Psoas muscle (tissue), 7 donors: ENCODE measurements at regions not wholly inside any gene's neighbourhood (a gene's known extent, or its start where the extent isn't known, plus 50 kb on each side); places are given as distances from the start of the nearest gene placed in this dataset.

ENCODE experiments used
- ATAC-seq, 4 donors: fragments of 200-7000 bp; cut with Tn5 transposase; one replicate each; pipeline ENCODE4 v1.9.1; 2020; ENCODE audit warnings: moderate library complexity in 3 of 4, mild to moderate bottlenecking in 2 of 4
- DNase-seq, 2 donors: peaks; one replicate each; pipeline ENCODE4 v3.0.0-alpha.2; 2020
- H3K27ac ChIP-seq: fragments of 200-600 bp; one replicate; pipeline ENCODE4 v1.8.0; 2022
- H3K27me3 ChIP-seq, 3 donors: fragments of 200-600 bp in 1 of 3; one replicate each; pipeline versions ENCODE4 v1.6.1 to v1.8.0; 2013 to 2022; ENCODE audit warnings: low read length in 2 of 3, mild to moderate bottlenecking in 2 of 3, moderate library complexity in 1 of 3; ENCODE audit not compliant: insufficient read depth in 3 of 3
- H3K36me3 ChIP-seq, 2 donors: fragments of 200-600 bp in 1 of 2; one replicate each; pipeline versions ENCODE4 v1.6.1 to v1.8.0; 2013 to 2022; ENCODE audit warnings: low read depth in 1 of 2, mild to moderate bottlenecking in 1 of 2, moderate library complexity in 1 of 2; ENCODE audit not compliant: insufficient read depth in 1 of 2
- H3K4me1 ChIP-seq: fragments of 200-600 bp; one replicate; pipeline ENCODE4 v1.8.0; 2022
- H3K4me3 ChIP-seq: fragments of 200-600 bp; one replicate; pipeline ENCODE4 v1.8.0; 2022; ENCODE audit warnings: mild to moderate bottlenecking
- H3K9me3 ChIP-seq: fragments of 200-600 bp; one replicate; pipeline ENCODE4 v1.8.0; 2022
- WGBS, 3 donors: extraction: QIAGEN DNeasy Blood & Tissue Kit; methylation state at CpG; one replicate each; pipeline versions ENCODE4 v1.1.6 to v1.1.7; 2013; 5-methylcytosine and 5-hydroxymethylcytosine counted together
- intact Hi-C, 2 donors: fragments of 100-400 bp; cut with DNase I; formaldehyde crosslinking; loops; one replicate each; pipeline versions ENCODE4 v1.11.0 to v1.14.2; 2022
- TF ChIP-seq, protein P1 (sequence below): fragments of 200-600 bp; IDR thresholded peaks from one replicate; pipeline ENCODE4 v1.8.0; 2022; ENCODE audit warnings: antibody characterized with exemption
- donor health status: healthy with polysubstance abuse.
- donor health status: DM: no; HTN: no; CAD: no; lungs with moderate emphysema.
- donor health status: Bipolar disorder and iron deficiency.
- donor health status: healthy.
- donor health status: DM: yes; HTN: yes; CAD: no.
- donor health status: DM: no; HTN: no; CAD: no.
- donor health status: DM: yes; HTN: yes; CAD: no.

DNA sequence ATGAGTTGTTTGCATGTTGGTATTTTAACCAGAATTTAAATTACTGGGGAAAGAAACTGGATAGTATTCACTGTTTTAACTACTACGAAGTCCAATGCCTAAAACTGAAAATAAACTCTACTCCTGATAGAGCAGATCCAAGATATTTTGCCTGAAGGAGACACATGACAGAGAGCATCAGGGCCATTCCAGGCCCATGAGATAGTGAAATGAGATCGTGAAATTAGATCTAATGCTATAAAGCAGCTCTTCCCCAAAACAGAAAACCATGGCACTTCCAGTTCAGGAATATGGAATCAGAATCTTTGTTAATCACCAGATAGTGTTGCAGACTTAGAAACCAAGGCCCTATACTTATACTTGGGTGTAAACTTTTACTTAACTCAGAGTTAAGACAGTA is 124.3 kb upstream of the CACNA2D1 start:
- peak overlapping the region; percentile 3 for H3K27ac ChIP-seq
- intact Hi-C loops = loop anchor here in 1 of 2 donors (5.0 kb wide), 1 partner anchor 331 kb away; no protein-coding TSS in a partner anchor
- ATAC-seq (no peak), DNase-seq (no peak)
- no peak overlapping the region for H3K4me3 ChIP-seq
- no peaks in the 10 kb centered on the region for H3K9me3 ChIP-seq
- WGBS, 3 donors = 26 to 43% (median 32%) methylated on average over 2 of the region's 2 CpGs
- peaks cover 6% of the 10 kb centered on the region for H3K4me1 ChIP-seq
- no peaks in the 10 kb centered on the region for H3K36me3 ChIP-seq
- no peaks in the 10 kb centered on the region for H3K27me3 ChIP-seq
- TF ChIP-seq, protein P1, sequence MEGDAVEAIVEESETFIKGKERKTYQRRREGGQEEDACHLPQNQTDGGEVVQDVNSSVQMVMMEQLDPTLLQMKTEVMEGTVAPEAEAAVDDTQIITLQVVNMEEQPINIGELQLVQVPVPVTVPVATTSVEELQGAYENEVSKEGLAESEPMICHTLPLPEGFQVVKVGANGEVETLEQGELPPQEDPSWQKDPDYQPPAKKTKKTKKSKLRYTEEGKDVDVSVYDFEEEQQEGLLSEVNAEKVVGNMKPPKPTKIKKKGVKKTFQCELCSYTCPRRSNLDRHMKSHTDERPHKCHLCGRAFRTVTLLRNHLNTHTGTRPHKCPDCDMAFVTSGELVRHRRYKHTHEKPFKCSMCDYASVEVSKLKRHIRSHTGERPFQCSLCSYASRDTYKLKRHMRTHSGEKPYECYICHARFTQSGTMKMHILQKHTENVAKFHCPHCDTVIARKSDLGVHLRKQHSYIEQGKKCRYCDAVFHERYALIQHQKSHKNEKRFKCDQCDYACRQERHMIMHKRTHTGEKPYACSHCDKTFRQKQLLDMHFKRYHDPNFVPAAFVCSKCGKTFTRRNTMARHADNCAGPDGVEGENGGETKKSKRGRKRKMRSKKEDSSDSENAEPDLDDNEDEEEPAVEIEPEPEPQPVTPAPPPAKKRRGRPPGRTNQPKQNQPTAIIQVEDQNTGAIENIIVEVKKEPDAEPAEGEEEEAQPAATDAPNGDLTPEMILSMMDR = no peak

DNA sequence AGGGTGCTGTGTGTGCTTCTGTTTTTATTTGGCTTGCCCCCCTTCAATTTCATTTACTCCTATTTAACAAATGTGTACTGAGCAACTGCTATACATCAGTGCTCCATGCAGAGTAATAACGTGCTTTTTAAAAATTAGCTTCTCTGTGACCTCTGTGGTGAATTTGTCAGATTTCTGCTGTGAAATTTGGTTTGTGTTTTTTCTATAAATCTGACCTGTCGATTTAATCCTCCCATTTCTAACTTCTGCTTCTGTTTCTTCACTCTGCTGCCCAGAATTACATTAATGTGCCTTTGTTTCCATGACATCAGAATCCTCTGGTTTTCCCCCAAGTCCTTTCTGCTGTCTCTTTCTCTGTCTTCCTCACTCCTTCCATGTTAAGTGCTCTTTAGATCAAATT is 123.8 kb upstream of the CACNA2D1 start:
- TF ChIP-seq, protein P1 = no peak
- 32 to 49% (median 42%) methylated on average over 2 of the region's 2 CpGs for WGBS, 3 donors
- peaks cover 6% of the 10 kb centered on the region for H3K4me1 ChIP-seq
- intact Hi-C loops = loop anchor here in 1 of 2 donors (5.0 kb wide), 1 partner anchor 330 kb away; no protein-coding TSS in a partner anchor
- H3K36me3 ChIP-seq = no peaks in the 10 kb centered on the region
- ATAC-seq = no peak
- H3K27me3 ChIP-seq = no peaks in the 10 kb centered on the region
- H3K9me3 ChIP-seq = no peaks in the 10 kb centered on the region
- no peak overlapping the region for H3K4me3 ChIP-seq
- no peak for DNase-seq
- H3K27ac ChIP-seq = peak overlapping the region; percentile 3

DNA sequence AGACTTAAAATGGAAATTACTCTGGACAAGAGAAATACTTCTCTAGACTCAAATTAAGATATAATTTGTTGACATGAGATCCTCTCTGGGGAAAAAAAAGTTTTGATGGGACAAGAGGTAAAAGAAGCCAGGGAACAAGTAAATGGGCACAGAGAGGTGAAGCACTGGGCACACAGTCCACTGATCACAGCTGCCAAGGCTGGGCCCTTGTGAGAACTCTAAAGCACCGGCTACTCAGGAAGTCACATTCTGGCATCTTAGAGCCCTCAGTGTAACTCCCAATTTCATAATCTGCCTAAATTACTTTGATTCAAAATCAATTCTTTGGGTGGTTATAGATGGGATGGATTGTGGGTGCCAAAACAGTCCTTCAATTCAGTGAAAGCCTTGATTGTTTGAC is 123.2 kb upstream of the CACNA2D1 start:
- TF ChIP-seq, protein P1 = no peak
- Histone ChIP-seq H3K4me1 (peaks cover 6% of the 10 kb centered on the region), H3K36me3 (no peaks in the 10 kb centered on the region), H3K9me3 (no peaks in the 10 kb centered on the region), H3K4me3 (no peak overlapping the region), H3K27ac (no peak overlapping the region), H3K27me3 (no peaks in the 10 kb centered on the region)
- intact Hi-C loops = loop anchor here in 1 of 2 donors (5.0 kb wide), 1 partner anchor 329 kb away; no protein-coding TSS in a partner anchor
- ATAC-seq (no peak), DNase-seq (peak in 1 of 2 donors; percentile 50)
- WGBS, 3 donors = 0 to 6% (median 6%) methylated on average over 1 of the region's 1 CpG

DNA sequence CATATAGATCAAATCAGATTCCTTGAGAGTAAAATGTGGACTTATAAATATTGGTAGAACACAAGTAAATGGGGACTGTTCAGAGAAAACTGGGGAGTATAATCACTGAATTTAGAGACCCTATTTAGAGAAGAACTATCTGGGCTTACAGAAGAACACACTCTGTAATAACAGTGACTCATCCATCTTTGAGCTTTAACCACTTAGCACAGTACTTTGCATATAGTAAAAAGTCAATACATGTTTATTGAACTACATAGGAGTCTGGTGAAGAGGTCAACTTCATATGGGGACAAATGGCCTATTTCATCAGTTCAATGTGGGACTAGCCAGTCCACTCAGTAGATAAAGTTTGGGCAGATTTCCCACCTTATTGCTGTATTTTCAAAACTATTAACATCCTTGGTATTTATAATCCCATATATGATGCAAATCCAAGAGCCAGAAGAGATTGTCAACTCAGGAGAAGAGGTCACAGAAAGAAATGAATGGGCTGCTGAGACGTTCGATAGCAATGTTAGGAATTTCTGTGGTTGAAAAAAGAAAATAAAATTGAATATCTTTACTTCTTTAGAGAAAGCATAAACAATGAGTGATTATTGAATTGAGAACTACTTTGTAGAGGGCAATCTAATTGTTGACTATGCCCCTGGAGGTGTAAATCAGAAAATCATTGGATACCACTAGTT is 119.3 kb upstream of the CACNA2D1 start:
- intact Hi-C loops = no loop called here

More for the DNA sequence above, 119.3 kb upstream of the CACNA2D1 start:
- H3K27ac ChIP-seq = no peak overlapping the region
- H3K9me3 ChIP-seq = no peaks in the 10 kb centered on the region
- ATAC-seq (no peak), DNase-seq (no peak)
- H3K27me3 ChIP-seq = no peaks in the 10 kb centered on the region
- peaks cover 6% of the 10 kb centered on the region for H3K4me1 ChIP-seq
- TF ChIP-seq, protein P1 = no peak
- H3K4me3 ChIP-seq = no peak overlapping the region
- WGBS, 3 donors = 79 to 86% (median 79%) methylated on average over 2 of the region's 2 CpGs
- H3K36me3 ChIP-seq = no peaks in the 10 kb centered on the region
